ENCODE measurements at regions not wholly inside any gene's neighbourhood (a gene's known extent, or its start where the extent isn't known, plus 50 kb on each side); places are given as distances from the start of the nearest gene placed in this dataset.

GRCh38 chr12:17489452-17489851 is 600.5 kb downstream of the RERGL start (continued):
- TF ChIP-seq PATZ1 (CRISPR knock-in tag; IDR thresholded peaks at IDR 0.05; ENCODE audit: borderline replicate concordance), result no peak
- no peak for TF ChIP-seq ZNF565 (CRISPR knock-in tag; conservative IDR thresholded peaks at IDR 0.05; ENCODE audit: low read depth)
- TF ChIP-seq SNAI2 (CRISPR knock-in tag; IDR thresholded peaks at IDR 0.05), result no peak
- no peak for TF ChIP-seq ZC3H10 (CRISPR knock-in tag; IDR thresholded peaks at IDR 0.05)
- no peak for TF ChIP-seq GLIS3 (CRISPR knock-in tag; IDR thresholded peaks at IDR 0.05)
- no peak for TF ChIP-seq ISL1 (CRISPR knock-in tag; IDR thresholded peaks at IDR 0.05)

- ATAC-seq, result no peak
- TF ChIP-seq RARB (CRISPR knock-in tag; IDR thresholded peaks at IDR 0.05) (no peak), PATZ1 (CRISPR knock-in tag; IDR thresholded peaks at IDR 0.05; ENCODE audit: borderline replicate concordance) (no peak), TCF4 (CRISPR knock-in tag; IDR thresholded peaks at IDR 0.05; ENCODE audit: borderline replicate concordance) (no peak), ZNF70 (CRISPR knock-in tag; IDR thresholded peaks at IDR 0.05) (no peak), ESRRG (CRISPR knock-in tag; IDR thresholded peaks at IDR 0.05) (no peak), CSDC2 (CRISPR knock-in tag; IDR thresholded peaks at IDR 0.05) (no peak), CSRNP3 (CRISPR knock-in tag; IDR thresholded peaks at IDR 0.05) (no peak), BACH2 (CRISPR knock-in tag; IDR thresholded peaks at IDR 0.05; ENCODE audit: borderline replicate concordance) (no peak), ZNF565 (CRISPR knock-in tag; conservative IDR thresholded peaks at IDR 0.05; ENCODE audit: low read depth) (no peak), CREB5 (CRISPR knock-in tag; IDR thresholded peaks at IDR 0.05; ENCODE audit: low read depth) (no peak)
These were observed 610.9 kb downstream of the RERGL start for GRCh38 chr12:17478908-17479673.

- ATAC-seq, result no peak
- no peak for TF ChIP-seq ZC3H10 (CRISPR knock-in tag; IDR thresholded peaks at IDR 0.05)
- TF ChIP-seq SNAI2 (CRISPR knock-in tag; IDR thresholded peaks at IDR 0.05), result no peak
- TF ChIP-seq ZNF70 (CRISPR knock-in tag; IDR thresholded peaks at IDR 0.05), result no peak
- TF ChIP-seq PATZ1 (CRISPR knock-in tag; IDR thresholded peaks at IDR 0.05; ENCODE audit: borderline replicate concordance), result no peak
- TF ChIP-seq ZFP30 (CRISPR knock-in tag; IDR thresholded peaks at IDR 0.05), result no peak
- no peak for TF ChIP-seq POU6F1 (CRISPR knock-in tag; IDR thresholded peaks at IDR 0.05; ENCODE audit: borderline replicate concordance, low read depth)
- TF ChIP-seq ARNTL (CRISPR knock-in tag; IDR thresholded peaks at IDR 0.05; ENCODE audit: borderline replicate concordance, low read depth), result no peak
- TF ChIP-seq PPARA (CRISPR knock-in tag; IDR thresholded peaks at IDR 0.05; ENCODE audit: borderline replicate concordance), result no peak
- TF ChIP-seq GLIS3 (CRISPR knock-in tag; IDR thresholded peaks at IDR 0.05), result no peak
These were observed 619.5 kb downstream of the RERGL start for GRCh38 chr12:17470460-17470859.

Data from SK-N-SH treated with all-trans-retinoic acid at 6 μM for 48 hours (cell line).